ENCODE measurements at regions not wholly inside any gene's neighbourhood (a gene's known extent, or its start where the extent isn't known, plus 50 kb on each side); places are given as distances from the start of the nearest gene placed in this dataset.

GRCh38 chr4:176540814-176541213 lies 221.0 kb downstream of the SPCS3 start:
- Histone ChIP-seq H3K36me3 (ENCODE audit: control insufficient read depth, insufficient read depth, low read length) (no peaks in the 10 kb centered on the region), H3K4me1 (ENCODE audit: control insufficient read depth, insufficient read depth, low read length, poor library complexity, severe bottlenecking) (no peaks in the 10 kb centered on the region), H3K27ac (ENCODE audit: low read depth, low read length, severe bottlenecking) (no peak overlapping the region), H3K4me3 (ENCODE audit: extremely low read depth, insufficient read depth, low read length, poor library complexity, severe bottlenecking) (no peak overlapping the region), H3K9me3 (ENCODE audit: control insufficient read depth, low read length) (no peaks in the 10 kb centered on the region)
- 100% methylated on average over 1 of the region's 2 CpGs for WGBS, 2 experiments (ENCODE audit: insufficient coverage in 2 of 2)

GRCh38 chr4:176545872-176546271 lies 226.1 kb downstream of the SPCS3 start:
- WGBS, 2 experiments (ENCODE audit: insufficient coverage in 2 of 2): 75 to 100% methylated on average over 1 to 2 of the region's 4 CpGs
- Histone ChIP-seq H3K9me3 (ENCODE audit: control insufficient read depth, low read length) (no peaks in the 10 kb centered on the region), H3K4me1 (ENCODE audit: control insufficient read depth, insufficient read depth, low read length, poor library complexity, severe bottlenecking) (peaks cover 26% of the 10 kb centered on the region), H3K36me3 (ENCODE audit: control insufficient read depth, insufficient read depth, low read length) (no peaks in the 10 kb centered on the region), H3K27ac (ENCODE audit: low read depth, low read length, severe bottlenecking) (no peak overlapping the region), H3K4me3 (ENCODE audit: extremely low read depth, insufficient read depth, low read length, poor library complexity, severe bottlenecking) (no peak overlapping the region)

- H3K4me3 ChIP-seq (ENCODE audit: extremely low read depth, insufficient read depth, low read length, poor library complexity, severe bottlenecking): no peak overlapping the region
- WGBS, 2 experiments (ENCODE audit: insufficient coverage in 2 of 2): 93% methylated on average over 2 of the region's 3 CpGs; no CpG with 5 or more reads in 1 of the 2 experiments
- H3K4me1 ChIP-seq (ENCODE audit: control insufficient read depth, insufficient read depth, low read length, poor library complexity, severe bottlenecking): peaks cover 28% of the 10 kb centered on the region
- H3K9me3 ChIP-seq (ENCODE audit: control insufficient read depth, low read length): no peaks in the 10 kb centered on the region
- H3K27ac ChIP-seq (ENCODE audit: low read depth, low read length, severe bottlenecking): no peak overlapping the region
- no peaks in the 10 kb centered on the region for H3K36me3 ChIP-seq (ENCODE audit: control insufficient read depth, insufficient read depth, low read length)
These were observed 227.2 kb downstream of the SPCS3 start for GRCh38 chr4:176546975-176547374.

GRCh38 chr4:176548571-176548970 lies 228.8 kb downstream of the SPCS3 start:
- WGBS, 2 experiments (ENCODE audit: insufficient coverage in 2 of 2): 77 to 100% methylated on average over 1 of the region's 4 CpGs
- H3K27ac ChIP-seq (ENCODE audit: low read depth, low read length, severe bottlenecking): peak overlapping the region; percentile 79
- no peak overlapping the region for H3K4me3 ChIP-seq (ENCODE audit: extremely low read depth, insufficient read depth, low read length, poor library complexity, severe bottlenecking)
- H3K4me1 ChIP-seq (ENCODE audit: control insufficient read depth, insufficient read depth, low read length, poor library complexity, severe bottlenecking): peaks cover 28% of the 10 kb centered on the region
- H3K36me3 ChIP-seq (ENCODE audit: control insufficient read depth, insufficient read depth, low read length): no peaks in the 10 kb centered on the region
- no peaks in the 10 kb centered on the region for H3K9me3 ChIP-seq (ENCODE audit: control insufficient read depth, low read length)

- peak overlapping the region; percentile 79 for H3K27ac ChIP-seq (ENCODE audit: low read depth, low read length, severe bottlenecking)
- no peaks in the 10 kb centered on the region for H3K36me3 ChIP-seq (ENCODE audit: control insufficient read depth, insufficient read depth, low read length)
- H3K4me1 ChIP-seq (ENCODE audit: control insufficient read depth, insufficient read depth, low read length, poor library complexity, severe bottlenecking): peaks cover 28% of the 10 kb centered on the region
- H3K4me3 ChIP-seq (ENCODE audit: extremely low read depth, insufficient read depth, low read length, poor library complexity, severe bottlenecking): no peak overlapping the region
- H3K9me3 ChIP-seq (ENCODE audit: control insufficient read depth, low read length): no peaks in the 10 kb centered on the region
- 100% methylated on average over 1 of the region's 4 CpGs; no CpG with 5 or more reads in 1 of the 2 experiments for WGBS, 2 experiments (ENCODE audit: insufficient coverage in 2 of 2)
These were observed 229.5 kb downstream of the SPCS3 start for GRCh38 chr4:176549161-176549865.

GRCh38 chr4:176558661-176559060 lies 234.1 kb downstream of the VEGFC start:
- no peak overlapping the region for H3K27ac ChIP-seq (ENCODE audit: low read depth, low read length, severe bottlenecking)
- H3K36me3 ChIP-seq (ENCODE audit: control insufficient read depth, insufficient read depth, low read length): no peaks in the 10 kb centered on the region
- no peaks in the 10 kb centered on the region for H3K9me3 ChIP-seq (ENCODE audit: control insufficient read depth, low read length)
- WGBS, 2 experiments (ENCODE audit: insufficient coverage in 2 of 2): 100% methylated on average over 2 of the region's 5 CpGs; no CpG with 5 or more reads in 1 of the 2 experiments
- H3K4me3 ChIP-seq (ENCODE audit: extremely low read depth, insufficient read depth, low read length, poor library complexity, severe bottlenecking): no peak overlapping the region
- no peaks in the 10 kb centered on the region for H3K4me1 ChIP-seq (ENCODE audit: control insufficient read depth, insufficient read depth, low read length, poor library complexity, severe bottlenecking)

GRCh38 chr4:176561368-176561767 lies 231.4 kb downstream of the VEGFC start:
- no peaks in the 10 kb centered on the region for H3K9me3 ChIP-seq (ENCODE audit: control insufficient read depth, low read length)

GRCh38 chr4:176563591-176563990 lies 229.1 kb downstream of the VEGFC start:
- Histone ChIP-seq H3K9me3 (ENCODE audit: control insufficient read depth, low read length) (no peaks in the 10 kb centered on the region), H3K27ac (ENCODE audit: low read depth, low read length, severe bottlenecking) (no peak overlapping the region), H3K4me1 (ENCODE audit: control insufficient read depth, insufficient read depth, low read length, poor library complexity, severe bottlenecking) (no peaks in the 10 kb centered on the region), H3K36me3 (ENCODE audit: control insufficient read depth, insufficient read depth, low read length) (no peaks in the 10 kb centered on the region), H3K4me3 (ENCODE audit: extremely low read depth, insufficient read depth, low read length, poor library complexity, severe bottlenecking) (no peak overlapping the region)
- 88% methylated on average over 3 of the region's 4 CpGs; no CpG with 5 or more reads in 1 of the 2 experiments for WGBS, 2 experiments (ENCODE audit: insufficient coverage in 2 of 2)

More at GRCh38 chr4:176561368-176561767, 231.4 kb downstream of the VEGFC start:
- Histone ChIP-seq H3K4me3 (ENCODE audit: extremely low read depth, insufficient read depth, low read length, poor library complexity, severe bottlenecking) (no peak overlapping the region), H3K27ac (ENCODE audit: low read depth, low read length, severe bottlenecking) (no peak overlapping the region), H3K4me1 (ENCODE audit: control insufficient read depth, insufficient read depth, low read length, poor library complexity, severe bottlenecking) (no peaks in the 10 kb centered on the region), H3K36me3 (ENCODE audit: control insufficient read depth, insufficient read depth, low read length) (no peaks in the 10 kb centered on the region)
- 91 to 92% methylated on average over 3 of the region's 4 CpGs for WGBS, 2 experiments (ENCODE audit: insufficient coverage in 2 of 2)

GRCh38 chr4:176565049-176565448 lies 227.7 kb downstream of the VEGFC start:
- Histone ChIP-seq H3K27ac (ENCODE audit: low read depth, low read length, severe bottlenecking) (no peak overlapping the region), H3K9me3 (ENCODE audit: control insufficient read depth, low read length) (no peaks in the 10 kb centered on the region), H3K36me3 (ENCODE audit: control insufficient read depth, insufficient read depth, low read length) (no peaks in the 10 kb centered on the region), H3K4me3 (ENCODE audit: extremely low read depth, insufficient read depth, low read length, poor library complexity, severe bottlenecking) (no peak overlapping the region), H3K4me1 (ENCODE audit: control insufficient read depth, insufficient read depth, low read length, poor library complexity, severe bottlenecking) (no peaks in the 10 kb centered on the region)
- no CpG with 5 or more reads among the region's 2 CpGs for WGBS, 2 experiments (ENCODE audit: insufficient coverage in 2 of 2)

- 100% methylated on average over 1 of the region's 3 CpGs; no CpG with 5 or more reads in 1 of the 2 experiments for WGBS, 2 experiments (ENCODE audit: insufficient coverage in 2 of 2)
- Histone ChIP-seq H3K27ac (ENCODE audit: low read depth, low read length, severe bottlenecking) (no peak overlapping the region), H3K4me1 (ENCODE audit: control insufficient read depth, insufficient read depth, low read length, poor library complexity, severe bottlenecking) (no peaks in the 10 kb centered on the region), H3K36me3 (ENCODE audit: control insufficient read depth, insufficient read depth, low read length) (no peaks in the 10 kb centered on the region), H3K9me3 (ENCODE audit: control insufficient read depth, low read length) (no peaks in the 10 kb centered on the region), H3K4me3 (ENCODE audit: extremely low read depth, insufficient read depth, low read length, poor library complexity, severe bottlenecking) (no peak overlapping the region)
These were observed 226.0 kb downstream of the VEGFC start for GRCh38 chr4:176566769-176567168.

GRCh38 chr4:176568238-176568637 lies 224.5 kb downstream of the VEGFC start:
- WGBS, 2 experiments (ENCODE audit: insufficient coverage in 2 of 2): 92 to 100% methylated on average over 1 to 2 of the region's 4 CpGs
- Histone ChIP-seq H3K4me1 (ENCODE audit: control insufficient read depth, insufficient read depth, low read length, poor library complexity, severe bottlenecking) (no peaks in the 10 kb centered on the region), H3K36me3 (ENCODE audit: control insufficient read depth, insufficient read depth, low read length) (no peaks in the 10 kb centered on the region)

More at GRCh38 chr4:176568238-176568637, 224.5 kb downstream of the VEGFC start:
- H3K9me3 ChIP-seq (ENCODE audit: control insufficient read depth, low read length): no peaks in the 10 kb centered on the region
- no peak overlapping the region for H3K27ac ChIP-seq (ENCODE audit: low read depth, low read length, severe bottlenecking)
- H3K4me3 ChIP-seq (ENCODE audit: extremely low read depth, insufficient read depth, low read length, poor library complexity, severe bottlenecking): no peak overlapping the region

Data from mesodermal cell (in vitro differentiated cells).